KMS-11 (cell line): ENCODE measurements at regions not wholly inside any gene's neighbourhood (a gene's known extent, or its start where the extent isn't known, plus 50 kb on each side); places are given as distances from the start of the nearest gene placed in this dataset.

Experiments
- H2AFZ ChIP-seq: fragments of 200-600 bp; sonication (generic); 2 replicates; pipeline ENCODE4 v1.6.1; 2016; ENCODE audit warnings: antibody characterized with exemption, mixed run types, low read depth
- H3K27ac ChIP-seq: fragments of 200-600 bp; sonication (generic); 2 replicates; pipeline ENCODE4 v1.6.1; 2016; ENCODE audit warnings: mild to moderate bottlenecking, mixed run types
- H3K27me3 ChIP-seq: fragments of 200-600 bp; sonication (generic); 2 replicates; pipeline ENCODE4 v1.6.1; 2017; ENCODE audit warnings: mild to moderate bottlenecking, low read depth, mixed run types, moderate library complexity; ENCODE audit not compliant: insufficient read depth
- H3K36me3 ChIP-seq: fragments of 200-600 bp; sonication (generic); 2 replicates; pipeline ENCODE4 v1.6.1; 2017; ENCODE audit warnings: mild to moderate bottlenecking, mixed run types; ENCODE audit not compliant: insufficient read depth
- H3K4me1 ChIP-seq: fragments of 200-600 bp; sonication (generic); 2 replicates; pipeline ENCODE4 v1.6.1; 2016; ENCODE audit warnings: mild to moderate bottlenecking, low read depth, mixed run types; ENCODE audit not compliant: poor library complexity, severe bottlenecking
- H3K4me2 ChIP-seq: fragments of 200-600 bp; sonication (generic); 2 replicates; pipeline ENCODE4 v1.7.0; 2016; ENCODE audit warnings: mild to moderate bottlenecking, mixed run types
- H3K4me3 ChIP-seq: fragments of 200-600 bp; sonication (generic); IDR thresholded peaks from 2 replicates; pipeline ENCODE4 v1.6.1; 2017; ENCODE audit warnings: low read depth, low read length, mixed read lengths; ENCODE audit not compliant: insufficient read depth
- H3K79me2 ChIP-seq: fragments of 200-600 bp; sonication (generic); 2 replicates; pipeline ENCODE4 v1.6.1; 2016; ENCODE audit warnings: low read depth, mixed run types; ENCODE audit not compliant: insufficient read depth
- H3K9ac ChIP-seq: fragments of 200-600 bp; sonication (generic); 2 replicates; pipeline ENCODE4 v1.6.1; 2016; ENCODE audit warnings: mild to moderate bottlenecking, mixed run types
- H4K20me1 ChIP-seq: fragments of 200-600 bp; sonication (generic); 2 replicates; pipeline ENCODE4 v1.6.1; 2016; ENCODE audit warnings: mild to moderate bottlenecking, mixed run types; ENCODE audit not compliant: insufficient read depth
- TF ChIP-seq, protein P1 (sequence below): fragments of 200-600 bp; sonication (generic); conservative IDR thresholded peaks from 2 replicates; pipeline ENCODE4 v1.6.1; 2017; ENCODE audit warnings: low read depth, mild to moderate bottlenecking, antibody characterized with exemption, low read length, moderate library complexity, mixed read lengths

DNA sequence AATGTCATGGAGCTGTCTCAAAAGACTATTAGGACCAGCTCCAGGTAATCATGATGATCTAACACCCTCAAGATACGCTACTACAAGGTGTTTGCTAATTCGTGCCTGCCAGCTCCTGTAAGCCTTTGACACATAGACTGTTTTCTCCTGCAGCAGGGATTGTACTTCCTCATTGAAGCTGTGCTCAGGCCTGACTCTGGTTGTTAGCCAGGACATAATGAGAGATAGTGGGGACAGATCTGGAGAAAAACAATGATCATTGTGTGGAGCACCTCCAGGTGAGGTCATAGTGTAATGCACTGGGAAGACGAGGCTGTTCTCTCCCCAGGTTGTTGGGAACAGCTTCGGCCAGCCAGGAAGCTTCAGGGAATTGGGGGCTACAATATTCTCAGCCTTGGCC, 94.6 kb downstream of the SETD4 start:
- Histone ChIP-seq H3K9ac (no peak overlapping the region), H3K4me3 (no peak overlapping the region), H2AFZ (no peak overlapping the region), H3K79me2 (no peaks in the 10 kb centered on the region), H3K4me2 (no peak overlapping the region), H3K36me3 (no peaks in the 10 kb centered on the region), H3K27ac (no peak overlapping the region), H4K20me1 (no peaks in the 10 kb centered on the region), H3K27me3 (no peaks in the 10 kb centered on the region), H3K4me1 (no peaks in the 10 kb centered on the region)
- TF ChIP-seq, protein P1, sequence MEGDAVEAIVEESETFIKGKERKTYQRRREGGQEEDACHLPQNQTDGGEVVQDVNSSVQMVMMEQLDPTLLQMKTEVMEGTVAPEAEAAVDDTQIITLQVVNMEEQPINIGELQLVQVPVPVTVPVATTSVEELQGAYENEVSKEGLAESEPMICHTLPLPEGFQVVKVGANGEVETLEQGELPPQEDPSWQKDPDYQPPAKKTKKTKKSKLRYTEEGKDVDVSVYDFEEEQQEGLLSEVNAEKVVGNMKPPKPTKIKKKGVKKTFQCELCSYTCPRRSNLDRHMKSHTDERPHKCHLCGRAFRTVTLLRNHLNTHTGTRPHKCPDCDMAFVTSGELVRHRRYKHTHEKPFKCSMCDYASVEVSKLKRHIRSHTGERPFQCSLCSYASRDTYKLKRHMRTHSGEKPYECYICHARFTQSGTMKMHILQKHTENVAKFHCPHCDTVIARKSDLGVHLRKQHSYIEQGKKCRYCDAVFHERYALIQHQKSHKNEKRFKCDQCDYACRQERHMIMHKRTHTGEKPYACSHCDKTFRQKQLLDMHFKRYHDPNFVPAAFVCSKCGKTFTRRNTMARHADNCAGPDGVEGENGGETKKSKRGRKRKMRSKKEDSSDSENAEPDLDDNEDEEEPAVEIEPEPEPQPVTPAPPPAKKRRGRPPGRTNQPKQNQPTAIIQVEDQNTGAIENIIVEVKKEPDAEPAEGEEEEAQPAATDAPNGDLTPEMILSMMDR: no peak

DNA sequence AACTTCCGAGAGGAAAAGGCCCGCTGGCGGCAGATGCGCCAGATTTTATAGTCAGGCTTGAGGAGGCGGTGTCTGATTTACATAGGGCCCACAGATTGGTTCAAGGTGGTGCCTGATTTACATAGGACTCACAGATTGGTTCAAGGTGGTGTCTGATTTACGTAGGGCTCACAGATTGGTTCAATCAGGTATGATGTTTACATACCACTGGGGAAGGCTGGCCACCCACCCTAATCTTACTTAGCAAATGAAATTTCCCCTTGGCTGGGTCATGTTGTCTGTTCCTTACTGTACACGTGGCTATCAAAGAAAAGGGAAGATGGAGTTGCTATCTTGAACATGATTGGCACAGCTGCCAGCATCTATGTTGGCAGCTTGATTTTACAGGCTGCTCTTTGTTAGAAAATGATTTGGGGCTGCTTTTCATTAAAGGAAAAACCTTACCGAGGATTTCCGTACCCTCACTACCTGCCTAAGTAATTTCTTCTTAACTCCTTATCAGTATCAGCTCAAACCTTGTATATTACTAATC, 96.3 kb downstream of the SETD4 start:
- TF ChIP-seq, protein P1: no peak
- H4K20me1 ChIP-seq: no peaks in the 10 kb centered on the region
- H3K4me1 ChIP-seq: no peaks in the 10 kb centered on the region
- H2AFZ ChIP-seq: no peak overlapping the region
- H3K27ac ChIP-seq: no peak overlapping the region
- no peaks in the 10 kb centered on the region for H3K27me3 ChIP-seq
- H3K36me3 ChIP-seq: no peaks in the 10 kb centered on the region
- no peaks in the 10 kb centered on the region for H3K79me2 ChIP-seq
- H3K4me3 ChIP-seq: no peak overlapping the region
- H3K9ac ChIP-seq: no peak overlapping the region
- H3K4me2 ChIP-seq: no peak overlapping the region

DNA sequence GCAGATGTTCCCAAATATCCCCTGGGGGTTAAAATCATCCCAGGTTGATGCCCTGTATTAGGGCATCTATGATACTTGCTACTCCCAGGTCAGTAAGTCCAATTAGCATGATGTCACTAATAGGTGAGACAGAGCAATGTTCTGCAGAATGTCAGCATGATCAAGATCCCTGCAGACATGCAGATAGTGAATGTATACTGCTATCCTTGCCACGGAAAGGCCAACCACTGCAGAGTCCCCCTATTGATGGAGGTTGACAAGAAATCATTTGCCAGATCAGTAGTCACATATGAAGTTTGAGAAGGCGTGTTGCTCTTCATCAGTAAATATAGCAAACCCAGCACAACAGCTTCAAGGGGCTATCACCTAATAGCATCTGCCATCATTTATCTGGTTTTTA, 97.4 kb downstream of the SETD4 start:
- no peaks in the 10 kb centered on the region for H4K20me1 ChIP-seq

DNA sequence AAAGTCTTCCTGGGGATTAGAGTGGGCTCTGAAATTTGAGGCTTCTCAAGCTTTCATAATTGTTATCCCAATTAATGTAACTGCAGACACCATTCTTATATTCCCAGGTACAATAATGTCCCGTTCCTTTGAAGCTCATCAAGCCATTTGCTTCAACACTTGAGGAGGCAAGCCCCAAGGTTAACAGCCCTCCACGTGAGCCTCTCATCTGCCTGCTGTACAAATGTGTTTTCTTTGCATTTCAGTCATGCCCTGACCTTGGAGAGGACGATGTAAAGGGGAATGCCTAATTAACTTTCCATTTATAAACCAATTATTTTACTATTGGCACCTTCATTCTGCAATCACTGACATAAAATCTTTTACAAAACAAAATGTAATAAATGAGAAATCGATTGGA, 106.3 kb downstream of the SETD4 start:
- Histone ChIP-seq H3K27ac (no peak overlapping the region), H3K9ac (no peak overlapping the region), H3K79me2 (no peaks in the 10 kb centered on the region), H2AFZ (no peak overlapping the region), H3K4me1 (no peaks in the 10 kb centered on the region), H3K4me2 (no peak overlapping the region), H4K20me1 (no peaks in the 10 kb centered on the region), H3K4me3 (no peak overlapping the region), H3K36me3 (no peaks in the 10 kb centered on the region), H3K27me3 (no peaks in the 10 kb centered on the region)
- TF ChIP-seq, protein P1: no peak

More for the DNA sequence above, 97.4 kb downstream of the SETD4 start:
- H3K27me3 ChIP-seq: no peaks in the 10 kb centered on the region
- no peak overlapping the region for H3K4me2 ChIP-seq
- H3K9ac ChIP-seq: no peak overlapping the region
- H2AFZ ChIP-seq: no peak overlapping the region
- TF ChIP-seq, protein P1: no peak
- no peak overlapping the region for H3K4me3 ChIP-seq
- H3K79me2 ChIP-seq: no peaks in the 10 kb centered on the region
- no peak overlapping the region for H3K27ac ChIP-seq
- H3K4me1 ChIP-seq: no peaks in the 10 kb centered on the region
- no peaks in the 10 kb centered on the region for H3K36me3 ChIP-seq
